ENCODE measurements at regions not wholly inside any gene's neighbourhood (a gene's known extent, or its start where the extent isn't known, plus 50 kb on each side); places are given as distances from the start of the nearest gene placed in this dataset.
A peak's percentile ranks its signal among the peaks of the same experiment; 100 is the strongest.

GRCh38 chr14:30375296-30375892, 183.6 kb upstream of the G2E3 start:
- no peak for TF ChIP-seq POLR2AphosphoS5 (IDR thresholded peaks at IDR 0.05)
- TF ChIP-seq CTCF (IDR thresholded peaks at IDR 0.05): peak in 5 of 7 experiments; percentile 26 to 71 (median 58)

All from stomach (tissue), 4 donors.